ENCODE measurements at regions not wholly inside any gene's neighbourhood (a gene's known extent, or its start where the extent isn't known, plus 50 kb on each side); places are given as distances from the start of the nearest gene placed in this dataset.

GRCh38 chr4:120446051-120446567 lies 379.5 kb upstream of the MAD2L1 start:
- in situ Hi-C loops (cut with HindIII; ENCODE audit: extremely low pct_ligation_motif_present, low pct_unique_long_range_greater_than_20kb): no loop called here
- Histone ChIP-seq H3K27me3 (ENCODE audit: control insufficient read depth in 1 of 2, insufficient read depth in 2 of 2, low read length in 2 of 2) (no peaks in the 10 kb centered on the region), H3K9ac (ENCODE audit: insufficient read depth, low read depth, low read length) (no peak overlapping the region), H4K20me1 (ENCODE audit: insufficient read depth, low read length) (no peaks in the 10 kb centered on the region), H3K36me3 (replicated peaks in 1 of 2; ENCODE audit: control insufficient read depth in 1 of 2, insufficient read depth in 2 of 2, low read length in 2 of 2) (no peaks in the 10 kb centered on the region), H3K4me2 (ENCODE audit: low read depth, low read length) (no peak overlapping the region), H3K27ac (ENCODE audit: extremely low read length, insufficient read depth, low read length) (no peak overlapping the region), H2AFZ (ENCODE audit: low read length) (no peak overlapping the region), H3K4me3 (replicated peaks in 1 of 3; ENCODE audit: insufficient read depth in 1 of 3, low read depth in 2 of 3, low read length in 3 of 3) (no peak overlapping the region), H3K79me2 (ENCODE audit: insufficient read depth, low read length) (no peaks in the 10 kb centered on the region), H3K9me3 (ENCODE audit: low read length) (no peaks in the 10 kb centered on the region), H3K4me1 (ENCODE audit: insufficient read depth, low read length) (no peaks in the 10 kb centered on the region)
- DNase-seq (ENCODE audit: low spot score) (no peak), FAIRE-seq (no peak), ATAC-seq (no peak)
- intact Hi-C loops (cut with micrococcal nuclease; ENCODE audit: unreplicated experiment): no loop called here
- no TSS peak for BruUV-seq (replicated peaks)
- WGBS (ENCODE audit: low lambda C conversion rate): 4% methylated on average over 1 of the region's 1 CpG
- ChIA-PET CTCF (ENCODE audit: low intra/inter-chr PET ratio, low total read pairs) (no interaction called here), POLR2A (no interaction called here)
- no peak for TF ChIP-seq TFE3 (CRISPR knock-in tag; IDR thresholded peaks at IDR 0.05)
- TF ChIP-seq MIXL1 (CRISPR knock-in tag; IDR thresholded peaks at IDR 0.05): no peak
- TF ChIP-seq KLF9 (CRISPR knock-in tag; IDR thresholded peaks at IDR 0.05; ENCODE audit: low read depth): no peak
- no peak for TF ChIP-seq E2F2 (CRISPR knock-in tag; IDR thresholded peaks at IDR 0.05; ENCODE audit: borderline replicate concordance)
- no peak for TF ChIP-seq NKX3-1 (CRISPR knock-in tag; IDR thresholded peaks at IDR 0.05)
- TF ChIP-seq ZNF383 (CRISPR knock-in tag; IDR thresholded peaks at IDR 0.05; ENCODE audit: borderline replicate concordance): no peak
- no peak for TF ChIP-seq ZNF263 (CRISPR knock-in tag; IDR thresholded peaks at IDR 0.05)
- TF ChIP-seq ISX (CRISPR knock-in tag; conservative IDR thresholded peaks at IDR 0.05): no peak
- no peak for TF ChIP-seq RAD51 (IDR thresholded peaks at IDR 0.05; ENCODE audit: borderline replicate concordance)
- TF ChIP-seq SOX6 (IDR thresholded peaks at IDR 0.05): no peak
- TF ChIP-seq SOX6 (CRISPR knock-in tag; IDR thresholded peaks at IDR 0.05): no peak
- TF ChIP-seq MXI1 (IDR thresholded peaks at IDR 0.05; ENCODE audit: borderline replicate concordance, low read depth, low read length): no peak
- no peak for TF ChIP-seq ZNF317 (CRISPR knock-in tag; IDR thresholded peaks at IDR 0.05)
- no peak for TF ChIP-seq CSRNP1 (CRISPR knock-in tag; IDR thresholded peaks at IDR 0.05)
- no peak for TF ChIP-seq ZNF292 (CRISPR knock-in tag; IDR thresholded peaks at IDR 0.05; ENCODE audit: borderline replicate concordance, low read depth)
- TF ChIP-seq ZNF850 (CRISPR knock-in tag; conservative IDR thresholded peaks at IDR 0.05): no peak
- TF ChIP-seq ZNF687 (CRISPR knock-in tag; IDR thresholded peaks at IDR 0.05): no peak

Data from HepG2 (cell line).